CD4-positive, alpha-beta T cell treated with Interleukin-4 for 1 hour (primary cell): ENCODE measurements at regions not wholly inside any gene's neighbourhood (a gene's known extent, or its start where the extent isn't known, plus 50 kb on each side); places are given as distances from the start of the nearest gene placed in this dataset.
"Not testable (repeated sequence)": the region's sequence is repeated elsewhere in the genome, so short reads cannot be mapped to it uniquely, and the experiment has no call there.

Experiments
- DNase-seq, 2 donors: peaks; one replicate each; pipeline ENCODE4 v3.0.0-alpha.2; 2020 to 2022

- no peak for DNase-seq
These were observed 248.6 kb upstream of the JADE1 start for GRCh38 chr4:128560754-128561495.

GRCh38 chr4:128558896-128559679 lies 250.4 kb upstream of the JADE1 start:
- DNase-seq: no peak

DNA sequence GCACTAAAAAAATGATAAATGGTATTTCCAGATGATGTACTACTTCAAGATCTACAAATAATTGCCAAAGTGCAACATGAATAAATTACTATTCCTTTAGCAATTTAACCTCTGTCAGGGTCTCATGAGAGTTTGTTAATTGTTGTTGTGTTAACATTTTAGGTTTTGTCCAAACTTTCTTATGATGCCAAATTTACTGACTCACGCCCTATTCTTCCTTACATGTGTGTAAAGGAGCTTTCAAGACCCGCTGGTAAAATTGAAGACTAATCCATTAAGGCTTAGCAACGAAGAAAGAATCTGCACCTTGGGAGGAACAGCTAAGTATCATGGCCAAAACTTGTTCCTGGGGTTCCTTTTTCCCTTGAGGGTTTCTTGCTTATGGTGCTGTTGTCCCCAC lies 252.7 kb upstream of the JADE1 start:
- no peak for DNase-seq

- no peak for DNase-seq
These were observed 255.6 kb upstream of the JADE1 start for GRCh38 chr4:128553686-128554515.

DNA sequence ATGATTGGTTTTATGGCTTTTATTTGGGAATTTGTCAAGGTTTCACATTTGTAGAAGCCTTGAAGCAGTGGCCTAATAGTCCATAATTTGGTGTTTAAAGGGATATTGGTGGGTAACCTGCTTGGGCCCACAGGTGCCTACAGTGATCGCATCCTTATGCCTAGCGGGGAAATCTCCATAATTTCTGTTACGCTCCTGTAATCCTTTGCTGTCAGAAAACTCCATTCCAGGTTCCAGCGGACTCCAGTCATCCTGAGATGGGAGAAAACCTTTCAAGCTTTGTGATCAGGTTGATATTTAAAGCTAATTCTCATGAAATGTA lies 257.0 kb upstream of the JADE1 start:
- DNase-seq: no peak

DNA sequence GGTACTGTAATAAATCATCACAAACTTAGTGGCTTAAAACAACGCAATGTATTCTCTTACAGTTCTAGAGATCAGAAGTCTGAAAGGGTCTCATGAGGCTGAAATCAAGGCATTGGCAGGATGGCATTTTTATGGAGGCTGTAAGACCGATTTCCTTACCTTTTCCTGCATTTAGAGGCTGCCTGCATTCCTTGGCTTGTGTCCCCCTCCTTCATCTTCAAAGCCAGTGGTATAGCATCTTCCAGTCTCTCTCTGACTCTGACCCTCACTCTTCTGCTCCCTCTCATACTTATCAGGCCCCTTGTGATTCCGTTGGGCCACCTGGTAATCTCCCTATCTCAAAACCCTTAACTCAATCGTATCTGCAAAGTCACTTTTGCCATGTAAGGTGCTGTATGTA lies 258.2 kb upstream of the JADE1 start:
- DNase-seq: no peak

GRCh38 chr4:128550060-128550459 lies 259.4 kb upstream of the JADE1 start:
- no peak for DNase-seq

DNA sequence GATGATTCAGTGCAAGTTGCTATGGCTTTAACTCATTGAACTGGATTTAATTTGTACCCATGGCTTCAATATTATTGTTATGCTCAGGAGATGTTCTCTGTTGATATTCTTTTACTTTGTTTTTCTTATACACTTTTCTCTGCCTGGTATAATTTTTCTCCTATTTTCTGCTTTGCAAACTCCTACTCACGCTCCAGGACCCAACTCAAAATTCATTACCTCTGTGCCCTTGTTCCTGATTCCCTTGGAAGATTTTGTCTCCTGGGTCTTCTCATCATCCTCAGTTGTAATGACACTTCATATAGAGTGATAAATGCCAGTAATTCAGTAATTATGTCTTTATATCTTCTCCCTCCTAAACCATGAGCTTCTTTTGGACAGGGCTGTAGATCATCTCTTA lies 259.9 kb upstream of the JADE1 start:
- DNase-seq: no peak

- DNase-seq: no peak
These were observed 260.8 kb upstream of the PGRMC2 start for GRCh38 chr4:128548381-128548780.

DNA sequence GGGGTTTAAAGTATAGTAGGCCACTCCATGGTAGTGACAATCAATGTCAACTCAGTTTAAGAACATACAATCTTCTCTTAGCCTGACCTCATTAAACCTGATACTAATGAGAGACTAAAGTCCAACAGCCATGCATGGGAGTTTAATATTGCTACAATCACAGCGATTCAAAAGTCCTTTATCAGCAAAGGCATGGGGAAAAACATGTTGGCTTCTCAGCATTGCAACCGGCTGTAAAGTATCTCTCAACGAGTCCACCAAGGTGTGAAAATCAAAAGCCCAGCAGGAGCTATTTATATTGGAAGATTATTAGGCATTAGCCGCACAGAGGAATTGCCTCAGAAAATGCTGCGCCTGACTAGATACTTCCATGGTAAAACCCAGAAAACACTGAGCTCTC lies 256.7 kb upstream of the PGRMC2 start:
- DNase-seq: no peak

DNA sequence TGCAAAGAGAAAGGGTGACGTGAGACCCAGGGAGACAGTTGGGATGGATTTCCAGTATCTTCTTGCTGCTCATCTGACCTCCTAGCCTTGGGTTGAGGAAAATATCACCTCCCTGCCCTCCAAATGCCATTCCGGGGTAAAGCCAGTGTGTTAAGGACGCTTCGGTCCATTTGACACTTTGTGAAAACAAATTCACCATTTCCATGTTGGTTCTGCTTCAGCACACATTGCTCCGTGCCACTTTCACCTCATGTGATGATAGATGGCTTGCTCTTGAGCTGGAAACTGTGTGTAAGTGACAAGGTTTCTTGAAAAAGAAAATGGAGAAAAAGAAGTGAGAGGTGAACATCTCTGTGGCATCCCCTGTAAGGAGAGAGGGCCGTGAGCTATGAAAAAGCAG lies 256.1 kb upstream of the PGRMC2 start:
- no peak for DNase-seq

DNA sequence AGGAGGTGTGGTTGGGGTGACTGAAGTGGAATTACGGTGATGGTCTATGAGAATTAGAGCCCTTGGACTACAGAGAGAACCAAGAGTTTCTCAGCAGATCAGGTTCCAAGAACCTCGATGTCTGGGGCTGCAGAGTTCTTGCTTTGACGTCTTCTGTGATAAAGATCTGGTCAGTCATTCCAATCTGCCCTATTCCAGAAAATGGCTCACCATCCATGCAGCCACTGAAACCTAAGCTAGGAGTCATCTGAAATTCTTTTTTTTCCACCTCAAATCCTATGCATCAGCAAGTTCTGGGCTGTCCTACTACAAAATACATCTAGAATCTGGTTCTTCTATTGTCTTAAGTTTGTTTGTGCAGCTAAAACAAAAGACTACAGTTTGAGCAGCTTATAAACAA lies 254.4 kb upstream of the PGRMC2 start:
- DNase-seq: no peak

GRCh38 chr4:128540122-128540521 lies 252.5 kb upstream of the PGRMC2 start:
- DNase-seq: no peak

GRCh38 chr4:128538111-128538882 lies 250.7 kb upstream of the PGRMC2 start:
- DNase-seq: no peak

GRCh38 chr4:128536746-128537145 lies 249.1 kb upstream of the PGRMC2 start:
- DNase-seq: no peak

DNA sequence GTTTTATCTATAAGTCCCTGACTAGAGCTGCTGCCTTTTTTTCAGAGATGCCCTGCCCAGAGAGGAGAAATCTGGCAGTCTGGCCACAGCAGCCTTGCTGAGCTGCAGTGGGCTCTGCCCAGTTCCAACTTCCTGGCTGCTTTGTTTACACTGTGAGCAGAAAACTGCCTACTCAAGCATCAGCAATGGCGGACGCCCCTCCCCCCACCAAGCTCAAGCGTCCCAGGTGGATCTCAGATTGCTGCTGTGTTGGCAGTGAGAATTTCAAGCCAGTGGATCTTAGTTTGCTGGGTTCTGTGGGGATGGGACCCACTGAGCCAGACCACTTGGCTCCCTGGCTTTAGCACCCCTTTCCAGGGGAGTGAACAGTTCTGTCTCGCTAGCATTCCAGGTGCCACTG lies 247.9 kb upstream of the PGRMC2 start:
- not testable (repeated sequence) for DNase-seq

- no peak for DNase-seq
These were observed 241.4 kb upstream of the PGRMC2 start for GRCh38 chr4:128528793-128529553.

DNA sequence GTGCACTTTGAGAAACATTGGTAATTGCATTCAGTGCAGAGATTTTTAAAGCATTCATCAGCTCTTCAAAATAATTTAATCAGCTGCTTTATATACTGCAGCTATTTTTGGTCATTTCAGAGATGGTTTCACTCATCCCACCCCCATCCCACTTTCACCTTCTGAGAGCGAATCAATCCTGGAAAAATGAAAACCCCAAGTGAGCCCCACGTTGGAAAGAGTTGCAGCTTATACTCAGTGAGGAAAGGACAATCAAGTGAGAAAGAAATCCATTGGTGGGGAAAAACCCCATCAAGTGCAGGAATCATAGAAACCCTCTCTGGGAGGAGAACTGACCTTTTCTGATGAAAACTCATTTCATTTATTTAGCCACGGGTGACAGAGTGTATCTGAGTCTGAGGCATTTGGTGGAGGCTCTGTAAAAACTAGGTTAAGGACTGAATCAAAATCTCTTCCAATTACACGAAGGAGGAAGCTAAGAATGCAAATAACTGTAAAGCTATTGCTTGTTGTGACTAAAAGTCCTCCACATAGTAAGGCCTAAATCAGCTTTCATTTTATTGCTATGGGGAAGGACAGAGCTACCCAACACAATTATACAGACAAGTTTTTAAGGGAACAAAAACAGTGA lies 240.4 kb upstream of the PGRMC2 start:
- no peak for DNase-seq

GRCh38 chr4:128527351-128527750 lies 239.7 kb upstream of the PGRMC2 start:
- no peak for DNase-seq

- no peak for DNase-seq
These were observed 238.5 kb upstream of the PGRMC2 start for GRCh38 chr4:128525992-128526630.

DNA sequence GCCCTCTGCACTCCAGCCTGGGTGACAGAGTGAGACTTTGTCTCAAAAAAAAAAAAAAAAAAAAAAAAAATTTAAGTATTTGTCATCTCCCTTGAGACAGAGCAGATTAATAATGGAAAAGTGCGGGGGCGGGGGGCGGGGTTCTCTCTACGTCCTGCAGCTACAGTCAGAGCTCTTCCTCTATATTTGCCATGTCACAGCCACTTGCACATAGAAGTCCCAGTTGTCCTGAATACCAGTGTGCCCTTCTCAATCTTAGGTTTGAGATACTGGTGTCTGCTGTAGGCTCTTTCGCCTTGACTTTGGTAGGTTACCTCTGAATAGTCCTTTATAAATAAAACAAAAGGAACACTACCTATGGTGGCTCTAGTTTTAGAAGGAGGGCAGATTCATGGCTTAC lies 237.8 kb upstream of the PGRMC2 start:
- no peak for DNase-seq
